ENCODE measurements at regions not wholly inside any gene's neighbourhood (a gene's known extent, or its start where the extent isn't known, plus 50 kb on each side); places are given as distances from the start of the nearest gene placed in this dataset.
"Not testable (repeated sequence)": the region's sequence is repeated elsewhere in the genome, so short reads cannot be mapped to it uniquely, and the experiment has no call there.

DNA sequence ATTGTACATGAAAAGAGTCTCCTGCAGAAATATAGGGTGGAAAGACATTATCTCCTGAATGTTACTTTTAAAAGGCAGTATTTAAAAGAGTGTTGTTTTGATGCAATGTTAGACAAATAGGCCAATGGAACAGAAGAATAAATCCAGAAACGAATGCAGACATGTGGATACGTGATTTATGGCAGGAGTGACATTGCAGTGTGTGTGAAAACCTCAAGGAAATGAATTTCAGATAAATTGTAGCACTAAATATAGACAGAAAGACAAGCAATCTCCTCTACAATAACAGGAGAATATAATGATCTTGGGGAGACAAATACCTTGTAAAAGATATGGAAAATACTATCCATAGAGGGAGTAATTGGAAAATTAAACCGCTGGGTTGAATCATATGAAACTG, 387.8 kb upstream of the CHRM3 start:
- ATAC-seq (no peak), DNase-seq (no peak)

DNA sequence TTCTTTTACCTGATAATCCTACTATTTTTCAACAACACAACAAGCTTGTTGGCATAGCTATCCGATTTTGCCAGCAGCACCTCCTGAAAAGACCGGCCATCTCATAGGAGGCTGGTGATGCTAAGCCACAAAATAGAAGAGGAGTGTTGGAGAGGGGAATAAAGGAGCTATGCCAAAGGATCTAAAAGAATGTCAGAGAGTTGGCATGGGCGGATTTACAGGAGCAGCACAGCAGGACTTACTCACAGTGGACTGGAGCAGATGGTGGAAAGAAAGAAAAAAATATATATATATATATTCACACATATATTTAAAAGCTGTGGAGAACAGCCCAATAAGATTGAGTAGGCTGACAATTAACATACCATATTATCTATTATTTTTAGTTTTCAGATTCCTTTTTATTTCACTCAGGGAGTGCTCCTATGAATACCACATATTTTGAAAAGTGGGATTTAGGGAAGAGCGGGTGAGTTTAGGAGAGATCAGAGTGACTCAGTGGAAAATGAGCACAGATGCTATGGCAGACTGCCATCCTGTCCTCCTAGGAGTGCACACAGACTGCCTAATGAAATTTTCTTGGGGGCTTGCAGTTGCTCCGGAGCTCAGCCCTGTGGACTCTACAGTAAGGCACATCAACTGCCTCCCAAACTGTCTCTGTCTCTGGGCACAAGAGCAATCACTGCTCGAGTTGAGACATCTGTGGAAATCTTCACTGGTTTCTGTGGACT, 394.4 kb upstream of the CHRM3 start:
- DNase-seq (no peak), ATAC-seq (no peak)

GRCh38 chr1:238985312-238985711, 401.1 kb upstream of the CHRM3 start:
- DNase-seq (no peak), ATAC-seq (no peak)

DNA sequence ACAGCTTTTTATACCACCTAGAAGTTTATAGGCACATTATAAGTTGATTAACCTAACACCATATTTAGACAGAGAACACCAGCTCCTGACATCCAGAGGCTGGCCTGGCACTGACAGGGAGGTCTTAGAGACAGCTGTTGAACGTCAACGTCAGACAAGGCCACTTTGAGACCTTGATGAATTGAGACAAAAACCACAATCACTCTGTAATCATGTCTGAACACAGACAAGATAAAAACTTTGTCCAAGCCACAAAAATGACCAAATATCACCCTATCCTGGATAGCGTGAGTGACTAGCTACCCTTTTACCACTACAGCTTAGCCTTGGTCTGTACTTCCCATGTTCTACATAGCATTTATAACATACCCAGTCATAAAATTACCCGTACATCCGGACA, 403.6 kb upstream of the CHRM3 start:
- DNase-seq (no peak), ATAC-seq (no peak)

- ATAC-seq: no peak
- no peak for DNase-seq
These were observed 404.9 kb upstream of the CHRM3 start for GRCh38 chr1:238981317-238981933.

DNA sequence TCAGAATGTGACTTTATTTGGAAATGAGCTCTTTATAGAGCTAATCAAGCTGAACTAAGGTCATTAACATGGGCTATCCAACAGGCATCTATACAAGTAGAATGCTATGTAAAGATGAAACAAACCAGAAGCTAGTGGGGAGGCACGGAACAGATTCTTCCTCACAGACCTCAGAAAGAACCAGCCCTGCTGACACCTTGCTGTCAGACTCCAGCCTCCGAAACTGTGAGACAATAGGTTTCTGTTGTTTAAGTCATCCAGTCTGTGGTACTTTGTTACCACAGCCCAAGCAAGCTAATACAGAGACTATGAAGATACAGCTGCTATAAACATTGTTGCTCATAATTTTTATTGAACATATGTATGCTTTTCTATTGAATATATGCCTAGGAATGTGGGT, 406.3 kb upstream of the CHRM3 start:
- DNase-seq (no peak), ATAC-seq (no peak)

- DNase-seq (no peak), ATAC-seq (no peak)
These were observed 421.7 kb upstream of the CHRM3 start for GRCh38 chr1:238964631-238965030.

DNA sequence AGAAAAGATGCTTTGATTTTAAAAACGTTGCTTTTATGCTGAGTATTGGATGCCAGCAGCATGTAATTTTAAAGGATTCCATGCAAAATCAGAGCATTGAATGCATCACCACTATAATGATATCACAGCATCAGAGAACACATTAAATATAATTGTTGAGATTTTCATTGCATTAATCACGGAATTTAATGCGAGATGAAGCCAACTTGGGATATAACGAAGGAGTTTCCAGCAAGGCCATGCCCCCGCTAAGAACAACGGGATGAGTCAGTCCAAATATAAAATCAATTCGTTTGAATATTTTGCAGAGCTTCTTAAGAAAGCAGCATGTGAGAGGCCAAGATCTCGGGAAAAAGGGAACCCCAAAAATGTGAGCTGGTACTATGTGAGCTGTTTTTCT, 423.4 kb upstream of the CHRM3 start:
- ATAC-seq (no peak), DNase-seq (no peak)

GRCh38 chr1:238961790-238962189, 424.6 kb upstream of the CHRM3 start:
- DNase-seq (no peak), ATAC-seq (no peak)

GRCh38 chr1:238960071-238960470, 426.3 kb upstream of the CHRM3 start:
- no peak for ATAC-seq
- DNase-seq: no peak

GRCh38 chr1:238955934-238956333, 430.4 kb upstream of the CHRM3 start:
- DNase-seq (no peak), ATAC-seq (no peak)

- ATAC-seq (no peak), DNase-seq (no peak)
These were observed 431.5 kb upstream of the CHRM3 start for GRCh38 chr1:238954865-238955264.

DNA sequence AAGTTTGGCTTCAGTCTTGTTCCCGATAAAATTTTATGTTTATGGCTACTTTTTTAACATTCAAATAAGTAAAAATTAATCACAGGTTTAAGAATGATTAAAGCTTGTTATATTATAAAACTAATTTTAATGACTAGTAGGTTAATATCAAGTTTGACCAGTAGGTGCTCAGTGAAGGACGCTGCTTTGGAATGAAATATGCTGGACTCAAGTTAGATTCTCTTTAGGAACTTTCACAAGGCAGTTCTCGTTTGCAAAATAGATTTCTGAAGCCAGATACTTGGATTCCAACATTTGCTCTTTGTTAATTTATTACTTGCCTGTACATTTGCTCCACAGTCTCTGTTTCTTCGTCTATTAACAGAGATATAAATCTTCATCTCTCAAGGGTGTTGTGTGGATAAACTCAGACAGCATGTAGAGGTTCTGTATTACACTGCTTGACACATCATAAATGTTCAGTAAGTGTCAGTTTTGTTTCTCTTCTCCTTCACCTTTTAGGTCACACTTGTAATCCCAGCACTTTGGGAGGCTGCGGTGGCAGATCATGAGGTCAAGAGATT, 432.8 kb upstream of the CHRM3 start:
- no peak for ATAC-seq
- no peak for DNase-seq

GRCh38 chr1:238951809-238952208, 434.6 kb upstream of the CHRM3 start:
- no peak for ATAC-seq

GRCh38 chr1:238950784-238951183, 435.6 kb upstream of the CHRM3 start:
- ATAC-seq: no peak
- no peak for DNase-seq

More at GRCh38 chr1:238951809-238952208, 434.6 kb upstream of the CHRM3 start:
- peak; percentile 2 for DNase-seq

- no peak for DNase-seq
- ATAC-seq: no peak
These were observed 436.4 kb upstream of the CHRM3 start for GRCh38 chr1:238950017-238950416.

DNA sequence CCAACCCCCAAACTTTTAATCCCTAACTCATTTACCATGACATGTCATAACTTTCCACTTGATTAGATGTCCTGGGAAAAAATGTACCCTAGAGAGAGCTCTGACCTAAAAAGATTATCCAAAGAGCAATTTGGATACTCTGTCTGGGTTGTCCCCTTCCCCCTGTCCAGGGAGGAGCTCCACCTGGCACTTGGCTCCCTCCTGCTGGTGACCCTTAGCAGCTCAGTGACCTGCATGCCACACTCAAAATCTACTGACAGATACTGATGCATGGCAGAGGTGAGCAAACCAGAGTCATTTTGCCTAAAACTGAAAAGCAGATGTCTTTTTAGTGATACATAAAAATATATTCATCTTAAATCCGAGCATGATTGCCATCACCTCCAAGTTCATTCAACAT, 442.3 kb upstream of the CHRM3 start:
- ATAC-seq (no peak), DNase-seq (no peak)

DNA sequence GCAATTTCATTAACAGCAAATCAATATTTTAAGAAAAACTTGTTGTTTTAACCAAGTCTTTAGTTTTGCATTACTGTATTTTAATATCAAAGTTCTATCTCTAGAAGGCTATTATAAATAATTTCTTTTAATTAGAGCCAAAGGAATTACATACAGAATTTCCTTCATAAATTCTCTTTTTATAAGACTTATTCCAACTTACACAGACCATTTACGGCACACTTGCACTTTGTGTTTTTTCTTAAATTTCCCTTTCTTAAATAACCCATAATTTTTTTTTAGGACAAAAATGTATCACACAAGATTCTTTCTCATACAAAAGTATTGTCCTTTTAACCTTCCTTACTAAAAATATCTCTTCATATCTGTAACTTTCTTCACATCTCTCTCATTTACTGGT, 458.5 kb upstream of the CHRM3 start:
- ATAC-seq (no peak), DNase-seq (no peak)

GRCh38 chr1:238916828-238917227, 469.5 kb upstream of the CHRM3 start:
- DNase-seq (no peak), ATAC-seq (no peak)

GRCh38 chr1:238914346-238914745, 472.0 kb upstream of the CHRM3 start:
- DNase-seq (no peak), ATAC-seq (no peak)

- ATAC-seq (no peak), DNase-seq (no peak)
These were observed 473.2 kb upstream of the CHRM3 start for GRCh38 chr1:238913210-238913609.

- ATAC-seq: no peak
- DNase-seq: no peak
These were observed 474.2 kb upstream of the CHRM3 start for GRCh38 chr1:238912148-238912547.

DNA sequence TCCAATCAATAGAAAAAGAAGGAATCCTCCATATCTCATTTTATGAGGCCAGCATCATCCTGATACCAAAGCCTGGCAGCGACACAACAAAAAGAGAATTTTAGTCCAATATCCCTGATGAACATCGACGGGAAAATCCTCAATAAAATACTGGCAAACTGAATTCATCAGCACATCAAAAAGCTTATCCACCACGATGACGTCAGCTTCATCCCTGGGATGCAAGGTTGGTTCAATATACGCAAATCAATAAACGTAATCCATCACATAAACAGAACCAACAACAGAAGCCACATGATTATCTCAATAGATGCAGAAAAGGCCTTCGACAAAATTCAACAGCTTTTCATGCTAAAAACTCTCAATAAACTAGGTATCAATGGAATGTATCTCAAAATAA, 483.6 kb upstream of the CHRM3 start:
- ATAC-seq, DNase-seq: not testable (repeated sequence)

- DNase-seq (no peak), ATAC-seq (no peak)
These were observed 486.0 kb upstream of the CHRM3 start for GRCh38 chr1:238900334-238900865.

All from stimulated activated naive CD8-positive, alpha-beta T cell treated with anti-CD3 and anti-CD28 coated beads, Interleukin-15, Interleukin-2, amounts not matched to agents 100 U/mL and 50 U/mL, for 24 hours (primary cell).